GM12872 (cell line): ENCODE measurements at regions not wholly inside any gene's neighbourhood (a gene's known extent, or its start where the extent isn't known, plus 50 kb on each side); places are given as distances from the start of the nearest gene placed in this dataset.

Experiments used
- TF ChIP-seq, protein P1 (sequence below): IDR thresholded peaks from 3 replicates; pipeline ENCODE4 v1.5.1; 2011; ENCODE audit warnings: low read depth, mild to moderate bottlenecking, low read length, moderate library complexity; ENCODE audit not compliant: insufficient read depth

DNA sequence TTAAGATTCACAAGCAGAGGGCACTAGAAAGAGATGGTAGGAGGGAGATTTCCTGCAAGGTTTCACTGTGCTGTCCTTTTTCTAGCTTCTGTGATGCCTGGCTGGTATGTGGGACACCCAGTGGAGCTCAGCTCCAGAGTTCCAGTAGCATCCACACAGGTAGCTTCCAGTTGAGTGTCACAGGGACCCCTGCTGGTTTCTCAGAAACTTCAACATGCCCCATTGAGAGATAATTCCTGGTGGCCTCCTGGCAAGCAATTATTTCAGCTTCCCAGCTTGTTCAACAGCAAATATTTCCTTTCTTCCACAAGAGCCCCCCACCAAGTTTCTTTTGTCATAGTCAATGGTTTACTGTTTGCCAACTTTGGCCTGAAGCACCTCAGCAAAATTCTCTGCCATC lies 858.7 kb downstream of the REEP3 start:
- TF ChIP-seq, protein P1, sequence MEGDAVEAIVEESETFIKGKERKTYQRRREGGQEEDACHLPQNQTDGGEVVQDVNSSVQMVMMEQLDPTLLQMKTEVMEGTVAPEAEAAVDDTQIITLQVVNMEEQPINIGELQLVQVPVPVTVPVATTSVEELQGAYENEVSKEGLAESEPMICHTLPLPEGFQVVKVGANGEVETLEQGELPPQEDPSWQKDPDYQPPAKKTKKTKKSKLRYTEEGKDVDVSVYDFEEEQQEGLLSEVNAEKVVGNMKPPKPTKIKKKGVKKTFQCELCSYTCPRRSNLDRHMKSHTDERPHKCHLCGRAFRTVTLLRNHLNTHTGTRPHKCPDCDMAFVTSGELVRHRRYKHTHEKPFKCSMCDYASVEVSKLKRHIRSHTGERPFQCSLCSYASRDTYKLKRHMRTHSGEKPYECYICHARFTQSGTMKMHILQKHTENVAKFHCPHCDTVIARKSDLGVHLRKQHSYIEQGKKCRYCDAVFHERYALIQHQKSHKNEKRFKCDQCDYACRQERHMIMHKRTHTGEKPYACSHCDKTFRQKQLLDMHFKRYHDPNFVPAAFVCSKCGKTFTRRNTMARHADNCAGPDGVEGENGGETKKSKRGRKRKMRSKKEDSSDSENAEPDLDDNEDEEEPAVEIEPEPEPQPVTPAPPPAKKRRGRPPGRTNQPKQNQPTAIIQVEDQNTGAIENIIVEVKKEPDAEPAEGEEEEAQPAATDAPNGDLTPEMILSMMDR, result peak; percentile 14; the same call in 1 of the 3 replicates

DNA sequence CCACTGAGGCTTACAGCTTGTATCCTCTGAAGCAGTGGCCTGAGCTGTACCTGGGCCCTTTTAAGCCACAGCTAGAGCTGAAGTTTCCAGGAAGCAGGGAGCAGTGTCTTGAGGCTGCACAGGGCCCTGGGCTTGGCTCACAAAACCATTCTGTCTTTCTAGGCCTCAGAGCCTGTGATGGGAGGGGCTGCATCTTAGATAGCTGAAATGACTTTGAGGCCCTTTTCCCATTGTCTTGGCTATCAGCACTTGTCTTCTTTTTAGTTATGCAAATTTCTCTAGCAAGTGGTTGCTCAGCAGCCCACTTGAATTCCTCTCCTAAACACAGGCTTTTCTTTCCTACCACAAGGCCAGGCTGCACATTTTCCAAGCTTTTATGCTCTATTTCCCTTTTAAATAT lies 864.2 kb downstream of the REEP3 start:
- TF ChIP-seq, protein P1, result no peak

DNA sequence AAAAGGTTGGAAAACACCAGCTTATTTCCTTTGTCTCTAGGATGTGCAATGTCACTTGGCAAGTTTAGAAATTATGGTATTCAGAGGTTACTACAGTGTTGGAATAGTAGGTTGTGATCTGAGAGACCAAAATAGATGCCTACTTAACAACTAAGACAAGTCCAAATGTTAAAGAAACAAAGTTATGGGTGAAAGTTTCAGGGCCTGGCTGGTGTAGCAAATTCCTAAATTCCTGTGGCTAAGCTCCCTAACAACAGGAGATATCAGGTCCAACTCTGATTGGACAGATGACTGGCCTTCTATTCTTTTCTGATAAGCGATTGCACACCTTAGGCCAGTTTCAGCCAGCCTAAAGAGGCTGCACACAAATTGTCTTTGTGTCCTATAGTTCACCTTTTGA lies 873.5 kb downstream of the REEP3 start:
- TF ChIP-seq, protein P1, result no peak

DNA sequence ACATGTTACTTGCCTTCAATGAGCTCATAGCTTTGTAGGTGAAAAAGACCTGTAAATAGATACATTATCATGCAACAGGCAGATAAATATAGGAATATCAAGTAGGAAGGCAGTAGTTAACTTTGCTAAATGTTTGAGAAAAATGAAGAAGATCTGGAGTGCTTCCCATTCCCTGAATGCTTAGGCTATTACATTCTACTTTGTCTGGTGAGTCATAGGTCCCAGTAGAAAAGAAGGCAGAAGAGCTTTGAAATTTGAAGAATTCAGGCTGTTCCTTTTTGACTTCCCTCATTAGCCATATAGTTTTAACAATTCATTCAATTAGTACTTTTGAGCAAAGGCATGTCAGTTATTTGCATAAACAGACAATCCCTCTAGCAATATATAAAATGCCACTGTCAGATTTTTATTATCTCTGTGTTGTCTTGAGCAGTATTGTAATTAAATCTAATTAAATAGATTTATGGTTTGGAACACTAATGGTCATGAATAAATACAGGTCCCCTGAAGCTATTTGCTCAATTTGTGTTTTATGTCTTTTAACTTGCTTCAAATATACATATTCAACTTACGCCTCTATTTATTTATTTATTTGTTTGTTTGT lies 875.0 kb downstream of the REEP3 start:
- TF ChIP-seq, protein P1, result no peak

DNA sequence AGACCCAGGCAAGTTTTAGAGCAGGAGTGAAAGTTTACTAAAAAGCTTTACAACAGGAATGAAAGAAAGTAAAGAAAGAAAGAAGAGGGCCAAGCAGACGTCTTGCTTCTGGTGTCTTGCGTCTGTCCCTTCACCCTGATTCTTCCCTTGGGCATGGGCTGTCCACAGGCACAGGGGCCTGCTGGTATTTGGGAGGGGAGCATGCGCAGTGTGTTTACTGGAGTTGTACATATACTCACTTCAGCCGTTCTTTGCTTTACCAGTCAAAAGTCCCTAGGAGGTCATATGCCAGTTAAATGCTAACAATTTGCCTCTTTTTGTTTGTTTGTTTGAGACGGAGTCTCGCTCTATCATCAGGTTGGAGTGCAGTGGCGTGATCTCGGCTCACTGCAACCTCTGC lies 875.9 kb downstream of the REEP3 start:
- TF ChIP-seq, protein P1, result no peak

DNA sequence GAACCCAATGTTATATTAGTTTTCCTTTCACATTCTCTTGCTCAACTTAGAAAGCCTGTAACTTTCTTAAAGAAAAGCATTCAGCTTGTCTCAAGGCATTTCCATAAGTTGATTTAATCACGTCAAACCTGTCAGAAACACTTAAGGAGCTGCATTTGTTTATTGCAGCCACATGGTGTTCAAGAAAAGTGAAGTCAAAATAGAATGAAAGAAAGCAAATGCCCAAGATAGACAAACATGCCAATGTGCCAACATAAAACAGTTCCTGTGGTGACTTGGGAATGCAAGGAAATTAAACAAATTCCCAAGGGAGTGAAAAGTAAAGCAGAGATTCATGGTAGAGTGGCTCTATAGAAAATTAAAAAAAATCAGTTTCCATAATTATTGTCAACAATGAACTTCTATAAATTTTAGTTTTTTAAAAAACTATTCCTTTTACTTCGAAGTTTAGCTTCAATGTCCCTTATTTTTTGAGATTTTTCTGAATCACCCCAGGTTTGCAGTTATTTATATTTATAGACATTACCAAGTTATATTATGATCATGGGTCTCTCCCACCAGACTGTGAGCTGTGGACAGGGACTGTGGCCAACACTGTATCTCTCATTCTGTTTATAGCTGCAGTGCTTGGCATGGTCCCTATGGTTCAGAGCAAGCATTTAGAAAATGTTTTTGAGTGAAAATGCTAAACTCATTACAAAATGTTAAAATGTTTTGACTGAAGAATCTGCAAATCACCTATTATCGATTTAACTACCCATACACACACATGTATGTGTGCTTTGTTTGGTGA lies 887.4 kb downstream of the REEP3 start:
- TF ChIP-seq, protein P1, result no peak

GRCh38 chr10:64409349-64409748 lies 888.1 kb downstream of the REEP3 start:
- TF ChIP-seq, protein P1, result no peak
